Tibial nerve (tissue), 4 donors: ENCODE measurements at regions not wholly inside any gene's neighbourhood (a gene's known extent, or its start where the extent isn't known, plus 50 kb on each side); places are given as distances from the start of the nearest gene placed in this dataset.

Source experiments
- EP300 ChIP-seq, 2 donors: sonication (generic); formaldehyde crosslinking; IDR thresholded peaks; one replicate each; pipeline ENCODE4 v1.6.1; 2017; ENCODE audit warnings: antibody characterized with exemption in 2 of 2, mild to moderate bottlenecking in 1 of 2
- POLR2A ChIP-seq, 2 donors: fragments of 450-650 bp; IDR thresholded peaks; one replicate each; pipeline ENCODE4 v1.6.1; 2017; ENCODE audit warnings: antibody characterized with exemption in 2 of 2, mild to moderate bottlenecking in 2 of 2, moderate library complexity in 2 of 2
- TF ChIP-seq, protein P1 (sequence below), 5 experiments: fragments of 200-600 bp in 3 of 5; fragments of 450-650 bp in 2 of 5; sonication (generic) in 3 of 5; IDR thresholded peaks; one replicate each; pipeline ENCODE4 v1.5.1; 2016 to 2019; ENCODE audit warnings: antibody characterized with exemption in 5 of 5, mild to moderate bottlenecking in 3 of 5, moderate library complexity in 2 of 5

DNA sequence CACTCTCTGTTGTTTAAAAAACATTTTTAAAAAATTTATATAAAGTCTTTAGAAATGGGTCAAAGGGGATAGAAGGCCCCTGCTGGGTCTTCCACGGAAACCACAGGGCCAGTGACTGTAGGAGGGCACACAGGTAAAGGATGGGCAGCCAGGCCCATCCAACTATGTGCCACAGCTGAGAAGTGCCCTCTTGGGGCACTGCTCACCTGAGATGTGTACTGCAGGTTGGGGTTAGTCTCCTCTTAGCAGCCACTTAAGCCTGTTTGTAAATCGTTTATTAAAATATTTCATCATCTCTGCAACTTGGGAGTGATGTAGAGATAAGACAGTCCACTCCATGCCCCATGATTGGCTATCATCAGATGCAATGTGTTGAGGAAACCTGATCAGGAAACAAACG, 222.4 kb downstream of the DIRAS2 start:
- TF ChIP-seq, protein P1, sequence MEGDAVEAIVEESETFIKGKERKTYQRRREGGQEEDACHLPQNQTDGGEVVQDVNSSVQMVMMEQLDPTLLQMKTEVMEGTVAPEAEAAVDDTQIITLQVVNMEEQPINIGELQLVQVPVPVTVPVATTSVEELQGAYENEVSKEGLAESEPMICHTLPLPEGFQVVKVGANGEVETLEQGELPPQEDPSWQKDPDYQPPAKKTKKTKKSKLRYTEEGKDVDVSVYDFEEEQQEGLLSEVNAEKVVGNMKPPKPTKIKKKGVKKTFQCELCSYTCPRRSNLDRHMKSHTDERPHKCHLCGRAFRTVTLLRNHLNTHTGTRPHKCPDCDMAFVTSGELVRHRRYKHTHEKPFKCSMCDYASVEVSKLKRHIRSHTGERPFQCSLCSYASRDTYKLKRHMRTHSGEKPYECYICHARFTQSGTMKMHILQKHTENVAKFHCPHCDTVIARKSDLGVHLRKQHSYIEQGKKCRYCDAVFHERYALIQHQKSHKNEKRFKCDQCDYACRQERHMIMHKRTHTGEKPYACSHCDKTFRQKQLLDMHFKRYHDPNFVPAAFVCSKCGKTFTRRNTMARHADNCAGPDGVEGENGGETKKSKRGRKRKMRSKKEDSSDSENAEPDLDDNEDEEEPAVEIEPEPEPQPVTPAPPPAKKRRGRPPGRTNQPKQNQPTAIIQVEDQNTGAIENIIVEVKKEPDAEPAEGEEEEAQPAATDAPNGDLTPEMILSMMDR (IDR thresholded peaks at IDR 0.05) = no peak
- TF ChIP-seq POLR2A (IDR thresholded peaks at IDR 0.05) (no peak), EP300 (IDR thresholded peaks at IDR 0.05) (no peak)
